ENCODE measurements at regions not wholly inside any gene's neighbourhood (a gene's known extent, or its start where the extent isn't known, plus 50 kb on each side); places are given as distances from the start of the nearest gene placed in this dataset.

GRCh38 chr13:75231235-75231634 lies 250.7 kb downstream of the TBC1D4 start:
- DNase-seq, result no peak
- no peaks in the 10 kb centered on the region for H3K4me1 ChIP-seq
- peaks cover 0 to 11% (median 0%) of the 10 kb centered on the region in 8 donors for H3K9me3 ChIP-seq
- TF ChIP-seq CTCF (IDR thresholded peaks at IDR 0.05 in 8 of 11, conservative IDR thresholded peaks at IDR 0.05 in 3 of 11) (no peak), POLR2AphosphoS5 (IDR thresholded peaks at IDR 0.05) (no peak), POLR2A (IDR thresholded peaks at IDR 0.05) (no peak)
- H3K36me3 ChIP-seq, result no peaks in the 10 kb centered on the region
- no peak overlapping the region for H3K4me3 ChIP-seq
- intact Hi-C loops (cut with DNase I; ENCODE audit: low total_unique reads), result no loop called here
- 90 to 94% (median 93%) methylated on average over 1 of the region's 1 CpG for WGBS, 5 donors
- H3K27ac ChIP-seq, result no peak overlapping the region
- no peaks in the 10 kb centered on the region for H3K27me3 ChIP-seq (replicated peaks in 1 of 7)

GRCh38 chr13:75226733-75227435 lies 255.1 kb downstream of the TBC1D4 start:
- H3K9me3 ChIP-seq, result no peaks in the 10 kb centered on the region
- no peak for DNase-seq
- H3K27me3 ChIP-seq (replicated peaks in 1 of 7), result no peaks in the 10 kb centered on the region
- H3K4me1 ChIP-seq, result no peaks in the 10 kb centered on the region
- no peak overlapping the region for H3K27ac ChIP-seq
- 40 to 85% (median 63%) methylated on average over 3 of the region's 3 CpGs for WGBS, 5 donors
- H3K36me3 ChIP-seq, result no peaks in the 10 kb centered on the region
- TF ChIP-seq POLR2AphosphoS5 (IDR thresholded peaks at IDR 0.05), result no peak
- no peak for TF ChIP-seq CTCF (IDR thresholded peaks at IDR 0.05 in 8 of 11, conservative IDR thresholded peaks at IDR 0.05 in 3 of 11)
- TF ChIP-seq POLR2A (IDR thresholded peaks at IDR 0.05), result no peak
- H3K4me3 ChIP-seq, result no peak overlapping the region
- intact Hi-C loops (cut with DNase I; ENCODE audit: low total_unique reads), result no loop called here

GRCh38 chr13:75226092-75226491 lies 255.9 kb downstream of the TBC1D4 start:
- H3K27ac ChIP-seq, result no peak overlapping the region
- TF ChIP-seq CTCF (IDR thresholded peaks at IDR 0.05 in 8 of 11, conservative IDR thresholded peaks at IDR 0.05 in 3 of 11), result no peak
- no peak for TF ChIP-seq POLR2A (IDR thresholded peaks at IDR 0.05)
- TF ChIP-seq POLR2AphosphoS5 (IDR thresholded peaks at IDR 0.05), result no peak
- intact Hi-C loops (cut with DNase I; ENCODE audit: low total_unique reads), result no loop called here
- peaks cover 0 to under 1% (median 0%) of the 10 kb centered on the region in 7 donors for H3K27me3 ChIP-seq (replicated peaks in 1 of 7)
- no peaks in the 10 kb centered on the region for H3K36me3 ChIP-seq
- no peak overlapping the region for H3K4me3 ChIP-seq
- no peaks in the 10 kb centered on the region for H3K9me3 ChIP-seq
- DNase-seq, result no peak
- H3K4me1 ChIP-seq, result no peaks in the 10 kb centered on the region
- WGBS, 5 donors, result 85 to 95% (median 87%) methylated on average over 9 of the region's 9 CpGs

- intact Hi-C loops (cut with DNase I; ENCODE audit: low total_unique reads), result no loop called here
- WGBS, 5 donors, result 73 to 96% (median 81%) methylated on average over 1 of the region's 1 CpG
These were observed 256.5 kb downstream of the TBC1D4 start for GRCh38 chr13:75225288-75226032.

More at GRCh38 chr13:75225288-75226032, 256.5 kb downstream of the TBC1D4 start:
- no peak for TF ChIP-seq POLR2A (IDR thresholded peaks at IDR 0.05)
- no peak for TF ChIP-seq POLR2AphosphoS5 (IDR thresholded peaks at IDR 0.05)
- no peak for TF ChIP-seq CTCF (IDR thresholded peaks at IDR 0.05 in 8 of 11, conservative IDR thresholded peaks at IDR 0.05 in 3 of 11)
- peaks cover 0 to 7% (median 0%) of the 10 kb centered on the region in 7 donors for H3K27me3 ChIP-seq (replicated peaks in 1 of 7)
- no peak overlapping the region for H3K4me3 ChIP-seq
- H3K27ac ChIP-seq, result no peak overlapping the region
- no peak for DNase-seq
- H3K4me1 ChIP-seq, result no peaks in the 10 kb centered on the region
- H3K36me3 ChIP-seq, result no peaks in the 10 kb centered on the region
- H3K9me3 ChIP-seq, result no peaks in the 10 kb centered on the region

All from spleen (tissue), 11 donors.